BE2C (cell line): ENCODE measurements at regions not wholly inside any gene's neighbourhood (a gene's known extent, or its start where the extent isn't known, plus 50 kb on each side); places are given as distances from the start of the nearest gene placed in this dataset.
"Not testable (repeated sequence)": the region's sequence is repeated elsewhere in the genome, so short reads cannot be mapped to it uniquely, and the experiment has no call there.

ENCODE experiments used
- DNase-seq: peaks from one replicate; pipeline ENCODE4 v3.0.0-alpha.2; 2020
- H3K27me3 ChIP-seq: fragments of 250-450 bp; sonication (Bioruptor Pico); 2 replicates; pipeline ENCODE4 v1.5.1; 2020; ENCODE audit warnings: mild to moderate bottlenecking
- H3K36me3 ChIP-seq: fragments of 250-450 bp; sonication (Bioruptor Pico); 2 replicates; pipeline ENCODE4 v1.5.1; 2020; ENCODE audit warnings: mild to moderate bottlenecking
- H3K4me1 ChIP-seq: fragments of 250-450 bp; sonication (Bioruptor Pico); 2 replicates; pipeline ENCODE4 v1.5.1; 2020
- H3K4me3 ChIP-seq: 2 replicates; pipeline ENCODE4 v1.5.1; 2011; ENCODE audit warnings: low read depth, low read length
- H3K9me3 ChIP-seq: fragments of 250-450 bp; sonication (Bioruptor Pico); 2 replicates; pipeline ENCODE4 v1.5.1; 2020
- CTCF ChIP-seq: IDR thresholded peaks from 2 replicates; pipeline ENCODE4 v1.5.1; 2012; ENCODE audit warnings: mild to moderate bottlenecking, low read depth, low read length

DNA sequence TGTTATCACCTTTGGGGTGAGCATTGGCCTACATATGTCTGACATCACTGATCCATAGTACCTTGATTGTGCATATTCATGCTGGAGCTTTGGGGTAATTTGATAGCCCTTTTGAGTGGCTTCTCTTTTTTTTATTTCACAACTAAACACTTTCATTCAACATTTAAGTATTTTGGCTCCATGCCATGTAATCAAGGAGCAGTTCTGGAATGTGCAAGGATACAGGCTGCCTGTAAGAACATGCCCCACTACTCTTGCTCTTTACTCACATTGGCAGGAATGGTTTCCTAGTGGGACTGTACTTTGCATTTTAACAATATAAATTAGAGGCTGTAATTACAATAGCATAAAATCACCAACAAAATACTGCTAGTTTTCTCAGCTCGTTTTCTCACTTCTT, 300.7 kb upstream of the SPAG17 start:
- DNase-seq = no peak
- Histone ChIP-seq H3K27me3 (no peaks in the 10 kb centered on the region), H3K36me3 (no peaks in the 10 kb centered on the region), H3K4me1 (no peaks in the 10 kb centered on the region), H3K9me3 (no peaks in the 10 kb centered on the region; the same call in 1 of the 2 replicates), H3K4me3 (no peak overlapping the region)
- no peak for TF ChIP-seq CTCF

DNA sequence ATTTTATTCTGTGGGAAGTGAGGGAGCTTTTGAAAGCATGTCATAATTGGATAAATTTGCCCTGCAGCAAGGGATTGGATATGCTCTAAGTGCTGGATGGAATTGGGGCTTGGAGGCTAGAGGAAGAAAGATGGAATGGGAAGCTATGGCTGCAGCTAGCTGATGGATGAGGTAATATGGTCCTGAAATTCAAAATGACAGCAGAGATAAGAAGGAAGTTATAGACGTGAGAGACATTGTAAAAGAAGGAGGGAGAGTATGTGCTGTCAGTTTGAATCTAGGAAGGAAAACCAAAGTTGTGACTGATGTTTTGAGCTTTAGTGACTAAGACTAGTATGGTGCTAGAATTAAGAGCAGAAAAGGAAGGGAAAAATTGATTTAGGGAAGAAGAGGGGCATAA, 299.9 kb upstream of the SPAG17 start:
- DNase-seq = no peak
- H3K36me3 ChIP-seq = no peaks in the 10 kb centered on the region
- H3K4me3 ChIP-seq = no peak overlapping the region
- TF ChIP-seq CTCF = no peak
- H3K27me3 ChIP-seq = no peaks in the 10 kb centered on the region
- no peaks in the 10 kb centered on the region for H3K4me1 ChIP-seq
- no peaks in the 10 kb centered on the region; the same call in 1 of the 2 replicates for H3K9me3 ChIP-seq

GRCh38 chr1:118483245-118484006, 298.4 kb upstream of the SPAG17 start:
- no peaks in the 10 kb centered on the region for H3K36me3 ChIP-seq
- no peaks in the 10 kb centered on the region for H3K4me1 ChIP-seq
- H3K27me3 ChIP-seq = no peaks in the 10 kb centered on the region
- DNase-seq = no peak
- H3K9me3 ChIP-seq = no peaks in the 10 kb centered on the region; the same call in 1 of the 2 replicates
- TF ChIP-seq CTCF = no peak
- no peak overlapping the region for H3K4me3 ChIP-seq

DNA sequence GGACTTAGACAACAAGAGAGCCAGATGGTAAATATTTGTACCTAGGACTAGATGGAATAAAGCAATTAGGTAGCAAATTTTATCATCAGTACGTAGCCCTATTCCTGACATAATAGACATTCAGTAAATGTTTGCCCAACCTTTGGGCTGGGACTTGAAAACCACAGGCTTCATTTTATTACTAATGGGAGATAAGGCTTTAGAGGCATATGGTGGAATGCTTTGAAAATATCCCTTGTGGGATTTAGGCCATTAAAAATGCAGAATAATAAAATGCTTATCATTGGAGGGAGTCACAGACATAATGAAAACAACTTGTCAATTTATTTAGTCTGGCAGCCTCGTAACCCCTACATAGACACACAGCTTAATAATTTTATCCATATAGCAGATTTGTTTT, 296.1 kb upstream of the SPAG17 start:
- Histone ChIP-seq H3K4me3 (no peak overlapping the region), H3K4me1 (no peaks in the 10 kb centered on the region), H3K36me3 (no peaks in the 10 kb centered on the region), H3K9me3 (no peaks in the 10 kb centered on the region), H3K27me3 (no peaks in the 10 kb centered on the region)
- DNase-seq = no peak
- TF ChIP-seq CTCF = no peak

GRCh38 chr1:118479351-118479750, 294.3 kb upstream of the SPAG17 start:
- TF ChIP-seq CTCF = no peak
- Histone ChIP-seq H3K27me3 (no peaks in the 10 kb centered on the region), H3K4me3 (no peak overlapping the region), H3K9me3 (no peaks in the 10 kb centered on the region), H3K36me3 (no peaks in the 10 kb centered on the region), H3K4me1 (no peaks in the 10 kb centered on the region)
- no peak for DNase-seq

GRCh38 chr1:118473825-118474224, 288.8 kb upstream of the SPAG17 start:
- no peak for TF ChIP-seq CTCF
- H3K36me3 ChIP-seq = no peaks in the 10 kb centered on the region
- H3K4me3 ChIP-seq = no peak overlapping the region
- no peak for DNase-seq
- no peaks in the 10 kb centered on the region for H3K9me3 ChIP-seq
- H3K27me3 ChIP-seq = no peaks in the 10 kb centered on the region
- H3K4me1 ChIP-seq = no peaks in the 10 kb centered on the region

DNA sequence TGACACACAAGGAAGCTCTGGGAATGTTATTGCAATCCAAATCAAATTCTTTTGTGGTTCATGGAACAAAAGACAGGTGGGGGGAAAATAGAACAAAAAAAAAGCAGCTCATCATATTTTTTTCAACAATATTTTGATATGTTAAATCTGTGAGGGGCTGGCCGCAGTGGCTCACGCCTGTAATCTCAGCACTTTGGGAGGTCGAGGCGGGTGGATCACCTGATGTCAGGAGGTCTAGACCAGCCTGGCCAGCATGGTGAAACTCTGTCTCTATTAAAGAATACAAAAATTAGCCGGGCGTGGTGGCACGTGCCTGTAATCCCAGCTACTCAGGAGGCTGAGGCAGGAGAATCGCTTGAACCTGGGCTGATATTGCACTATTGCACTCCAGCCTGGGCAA, 279.4 kb upstream of the SPAG17 start:
- H3K4me3 ChIP-seq = not testable (repeated sequence)

More for the DNA sequence above, 279.4 kb upstream of the SPAG17 start:
- H3K27me3 ChIP-seq, H3K36me3 ChIP-seq, H3K9me3 ChIP-seq, H3K4me1 ChIP-seq, DNase-seq: not testable (repeated sequence)
